AG10803 (cell line): ENCODE measurements at regions not wholly inside any gene's neighbourhood (a gene's known extent, or its start where the extent isn't known, plus 50 kb on each side); places are given as distances from the start of the nearest gene placed in this dataset.

Experiments used
- DNase-seq: peaks from one replicate; pipeline ENCODE4 v3.0.0; 2010; ENCODE audit warnings: low read depth
- H3K4me3 ChIP-seq: 2 replicates; pipeline ENCODE4 v1.5.1; 2011; ENCODE audit warnings: mild to moderate bottlenecking, low read length, control low read depth
- TF ChIP-seq, protein P1 (sequence below): conservative IDR thresholded peaks from 2 replicates; pipeline ENCODE4 v1.5.1; 2011; ENCODE audit warnings: mild to moderate bottlenecking, low read length, control low read depth, inconsistent platforms

DNA sequence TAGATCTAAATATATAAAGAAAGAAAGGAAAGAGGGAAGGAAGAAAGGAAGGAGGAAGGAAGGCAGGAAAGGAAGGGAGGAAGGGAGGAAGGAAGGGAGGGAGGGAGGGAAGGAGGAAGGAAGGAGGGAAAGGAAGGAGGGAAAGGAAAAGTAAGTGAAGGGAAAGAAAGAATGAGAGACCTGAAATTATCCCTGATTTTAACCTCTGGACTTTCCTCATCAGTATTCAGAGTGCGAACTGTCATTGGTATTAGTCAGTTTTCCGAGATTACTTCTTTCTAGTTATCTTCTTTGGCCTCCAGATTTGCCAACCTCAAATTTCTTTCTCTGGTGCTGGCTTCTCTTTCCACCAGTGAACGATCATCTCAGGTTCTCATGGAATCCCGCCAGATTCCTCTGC, 215.5 kb upstream of the FN1 start:
- TF ChIP-seq, protein P1, sequence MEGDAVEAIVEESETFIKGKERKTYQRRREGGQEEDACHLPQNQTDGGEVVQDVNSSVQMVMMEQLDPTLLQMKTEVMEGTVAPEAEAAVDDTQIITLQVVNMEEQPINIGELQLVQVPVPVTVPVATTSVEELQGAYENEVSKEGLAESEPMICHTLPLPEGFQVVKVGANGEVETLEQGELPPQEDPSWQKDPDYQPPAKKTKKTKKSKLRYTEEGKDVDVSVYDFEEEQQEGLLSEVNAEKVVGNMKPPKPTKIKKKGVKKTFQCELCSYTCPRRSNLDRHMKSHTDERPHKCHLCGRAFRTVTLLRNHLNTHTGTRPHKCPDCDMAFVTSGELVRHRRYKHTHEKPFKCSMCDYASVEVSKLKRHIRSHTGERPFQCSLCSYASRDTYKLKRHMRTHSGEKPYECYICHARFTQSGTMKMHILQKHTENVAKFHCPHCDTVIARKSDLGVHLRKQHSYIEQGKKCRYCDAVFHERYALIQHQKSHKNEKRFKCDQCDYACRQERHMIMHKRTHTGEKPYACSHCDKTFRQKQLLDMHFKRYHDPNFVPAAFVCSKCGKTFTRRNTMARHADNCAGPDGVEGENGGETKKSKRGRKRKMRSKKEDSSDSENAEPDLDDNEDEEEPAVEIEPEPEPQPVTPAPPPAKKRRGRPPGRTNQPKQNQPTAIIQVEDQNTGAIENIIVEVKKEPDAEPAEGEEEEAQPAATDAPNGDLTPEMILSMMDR: no peak
- DNase-seq: no peak

DNA sequence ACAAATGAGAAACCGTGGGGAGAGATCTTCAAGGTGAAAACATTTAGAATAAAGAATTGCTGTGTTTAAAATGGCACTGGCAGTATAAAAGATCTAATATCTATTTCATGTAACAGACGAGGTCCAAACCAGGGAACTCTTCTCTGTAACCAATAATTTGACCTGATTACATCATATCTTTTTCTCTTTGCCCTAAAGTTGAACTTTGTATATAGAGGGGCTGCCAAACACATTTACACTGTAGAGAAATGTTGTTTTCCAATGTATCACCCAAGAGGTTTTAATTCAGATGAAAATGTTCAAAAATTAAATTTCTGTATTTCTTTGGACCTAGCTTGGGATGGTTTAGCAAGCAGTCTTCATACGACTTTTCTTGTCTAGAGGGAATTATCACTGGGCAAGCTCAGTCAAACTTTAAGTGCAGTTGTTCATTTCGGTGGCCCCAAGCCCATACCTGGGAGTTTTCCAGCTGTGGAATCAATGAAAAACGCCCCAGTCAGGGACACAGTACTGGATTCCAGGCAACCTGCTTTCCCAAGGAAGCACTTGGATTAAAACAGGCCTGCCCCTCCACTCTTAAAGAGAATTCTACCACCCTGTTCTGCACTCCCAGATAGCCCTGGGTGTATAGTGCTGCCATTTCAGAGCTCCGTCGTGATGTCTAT, 208.5 kb upstream of the FN1 start:
- TF ChIP-seq, protein P1: no peak
- H3K4me3 ChIP-seq: no peak overlapping the region
- no peak for DNase-seq

More for the DNA sequence above, 215.5 kb upstream of the FN1 start:
- H3K4me3 ChIP-seq: no peak overlapping the region

GRCh38 chr2:215638687-215639086, 202.8 kb upstream of the FN1 start:
- no peak overlapping the region for H3K4me3 ChIP-seq
- TF ChIP-seq, protein P1: no peak
- no peak for DNase-seq

DNA sequence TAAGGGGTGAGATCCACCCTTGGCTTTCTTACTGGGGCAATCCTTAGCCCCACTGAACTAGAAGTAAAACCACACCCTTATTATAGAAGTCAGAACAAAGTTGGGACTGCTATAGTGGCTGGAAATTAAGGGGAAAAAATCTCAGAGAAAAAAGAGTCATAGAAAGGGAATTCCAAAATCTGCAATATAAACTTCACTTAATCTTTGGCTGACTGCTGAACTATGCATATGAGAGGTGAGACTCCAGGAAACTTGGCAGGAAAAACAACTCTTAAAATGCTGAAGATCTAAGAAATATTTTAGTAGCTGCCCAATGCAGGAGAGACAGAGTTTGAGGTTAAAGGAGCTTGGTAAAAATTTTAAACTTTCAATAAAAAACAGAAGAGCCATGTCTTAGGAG, 201.8 kb upstream of the FN1 start:
- no peak overlapping the region for H3K4me3 ChIP-seq
- TF ChIP-seq, protein P1: no peak
- peak; percentile 40 for DNase-seq

DNA sequence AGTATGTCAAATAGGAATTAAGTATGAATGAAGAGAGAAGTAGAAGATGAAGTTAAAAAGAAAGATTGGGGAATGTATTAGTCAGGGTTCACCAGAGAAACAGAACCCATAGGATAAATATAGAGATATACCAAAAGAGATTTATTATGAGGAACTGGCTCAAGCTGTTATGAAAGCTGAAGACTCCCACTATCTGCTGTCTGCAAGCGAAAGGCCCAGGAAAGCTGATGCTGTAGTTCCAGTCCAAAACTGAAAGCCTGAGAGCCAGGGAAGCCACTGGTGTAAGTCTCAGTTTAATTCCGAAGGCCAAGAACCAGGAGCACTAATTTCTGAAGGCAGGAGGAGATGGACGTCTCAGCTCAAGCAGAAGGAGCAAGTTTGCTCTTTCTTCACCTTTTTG, 200.9 kb upstream of the FN1 start:
- no peak for DNase-seq
- TF ChIP-seq, protein P1: no peak
- H3K4me3 ChIP-seq: no peak overlapping the region

DNA sequence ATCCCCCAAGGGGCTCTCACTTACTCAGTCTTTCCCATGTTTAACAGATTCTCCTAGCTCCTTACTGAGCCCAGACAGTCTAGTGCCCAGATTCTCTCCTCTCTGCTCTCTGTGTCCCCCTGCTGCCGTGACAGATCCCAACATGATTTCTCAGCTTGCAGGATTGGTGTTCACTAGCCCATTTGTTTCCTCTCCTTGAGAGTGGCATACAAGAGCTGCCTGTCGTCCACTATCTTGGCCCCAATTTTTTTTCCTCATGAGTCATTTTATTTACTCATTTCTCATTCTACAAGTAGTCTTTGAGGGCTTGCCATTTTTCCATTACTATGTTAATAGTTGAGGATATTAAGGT, 199.9 kb upstream of the FN1 start:
- peak; percentile 36 for DNase-seq
- TF ChIP-seq, protein P1: peak; percentile 23; the same call in 1 of the 2 replicates
- H3K4me3 ChIP-seq: no peak overlapping the region

- no peak for DNase-seq
- TF ChIP-seq, protein P1: no peak
- no peak overlapping the region for H3K4me3 ChIP-seq
Measured at GRCh38 chr2:215635071-215635787, 199.4 kb upstream of the FN1 start.
